ENCODE measurements at regions not wholly inside any gene's neighbourhood (a gene's known extent, or its start where the extent isn't known, plus 50 kb on each side); places are given as distances from the start of the nearest gene placed in this dataset.
"Not testable (repeated sequence)": the region's sequence is repeated elsewhere in the genome, so short reads cannot be mapped to it uniquely, and the experiment has no call there.

DNA sequence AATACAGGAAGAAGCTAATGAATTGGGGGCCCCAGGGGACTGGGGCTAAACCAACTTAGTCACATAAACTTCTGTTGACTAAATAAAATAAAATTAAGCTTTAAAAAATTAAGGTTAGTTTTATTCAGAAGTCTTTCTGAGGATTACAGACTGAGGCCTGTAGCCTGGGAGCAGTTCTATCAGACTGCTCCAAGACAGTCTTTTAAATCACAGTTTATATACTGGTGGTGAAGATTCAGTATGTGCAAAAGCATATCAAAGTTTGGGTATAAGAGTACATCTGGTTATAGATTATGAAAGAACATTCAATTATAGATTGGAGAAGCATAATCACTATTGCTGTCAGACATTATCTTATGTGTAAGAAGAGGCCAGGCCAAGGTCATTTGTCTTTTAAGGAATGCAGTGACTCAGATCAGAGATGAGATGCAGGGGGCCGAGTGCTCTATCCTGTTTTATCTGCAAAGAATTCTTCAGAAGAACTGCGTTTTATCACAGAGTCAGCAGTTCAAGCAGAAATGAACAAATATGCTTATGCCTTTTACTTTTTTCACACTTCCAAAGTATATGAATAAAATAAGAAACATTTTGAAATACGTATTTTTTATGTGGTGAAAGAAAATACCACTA lies 109.4 kb downstream of the PDHA2 start:
- TF ChIP-seq, protein P1, sequence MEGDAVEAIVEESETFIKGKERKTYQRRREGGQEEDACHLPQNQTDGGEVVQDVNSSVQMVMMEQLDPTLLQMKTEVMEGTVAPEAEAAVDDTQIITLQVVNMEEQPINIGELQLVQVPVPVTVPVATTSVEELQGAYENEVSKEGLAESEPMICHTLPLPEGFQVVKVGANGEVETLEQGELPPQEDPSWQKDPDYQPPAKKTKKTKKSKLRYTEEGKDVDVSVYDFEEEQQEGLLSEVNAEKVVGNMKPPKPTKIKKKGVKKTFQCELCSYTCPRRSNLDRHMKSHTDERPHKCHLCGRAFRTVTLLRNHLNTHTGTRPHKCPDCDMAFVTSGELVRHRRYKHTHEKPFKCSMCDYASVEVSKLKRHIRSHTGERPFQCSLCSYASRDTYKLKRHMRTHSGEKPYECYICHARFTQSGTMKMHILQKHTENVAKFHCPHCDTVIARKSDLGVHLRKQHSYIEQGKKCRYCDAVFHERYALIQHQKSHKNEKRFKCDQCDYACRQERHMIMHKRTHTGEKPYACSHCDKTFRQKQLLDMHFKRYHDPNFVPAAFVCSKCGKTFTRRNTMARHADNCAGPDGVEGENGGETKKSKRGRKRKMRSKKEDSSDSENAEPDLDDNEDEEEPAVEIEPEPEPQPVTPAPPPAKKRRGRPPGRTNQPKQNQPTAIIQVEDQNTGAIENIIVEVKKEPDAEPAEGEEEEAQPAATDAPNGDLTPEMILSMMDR (IDR thresholded peaks at IDR 0.05) = no peak
- TF ChIP-seq POLR2A (IDR thresholded peaks at IDR 0.05) = no peak
- no peak overlapping the region for H3K4me3 ChIP-seq (ENCODE audit: low read depth, poor library complexity, severe bottlenecking)
- intact Hi-C loops (cut with DNase I; ENCODE audit: low total_unique reads) = no loop called here
- 58 to 64% methylated on average over 3 of the region's 3 CpGs for WGBS, 2 donors
- DNase-seq (ENCODE audit: low spot score in 2 of 2) = no peak

DNA sequence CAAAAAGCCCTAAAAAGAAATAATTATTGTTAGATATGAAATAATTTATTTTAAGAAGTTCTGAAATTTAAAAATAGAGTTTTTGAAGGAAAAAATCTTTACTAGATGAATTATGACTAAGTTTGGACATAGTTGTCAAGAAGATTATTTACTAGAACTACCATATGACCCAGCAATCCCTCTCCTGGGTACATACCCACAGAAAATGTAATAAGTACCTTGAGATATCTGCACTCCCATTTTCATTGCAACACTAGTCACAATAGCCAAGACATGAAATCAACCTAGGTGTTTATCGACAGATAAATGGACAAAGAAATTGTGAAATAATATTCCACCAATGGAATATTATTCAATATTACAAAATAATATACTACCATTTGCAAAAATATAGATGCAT lies 109.9 kb downstream of the PDHA2 start:
- no peak for DNase-seq (ENCODE audit: low spot score in 2 of 2)
- no peak overlapping the region for H3K4me3 ChIP-seq (ENCODE audit: low read depth, poor library complexity, severe bottlenecking)
- WGBS, 2 donors = 91 to 96% methylated on average over 1 of the region's 1 CpG
- TF ChIP-seq POLR2A (IDR thresholded peaks at IDR 0.05) = no peak
- TF ChIP-seq, protein P1 (IDR thresholded peaks at IDR 0.05) = no peak
- intact Hi-C loops (cut with DNase I; ENCODE audit: low total_unique reads) = no loop called here

DNA sequence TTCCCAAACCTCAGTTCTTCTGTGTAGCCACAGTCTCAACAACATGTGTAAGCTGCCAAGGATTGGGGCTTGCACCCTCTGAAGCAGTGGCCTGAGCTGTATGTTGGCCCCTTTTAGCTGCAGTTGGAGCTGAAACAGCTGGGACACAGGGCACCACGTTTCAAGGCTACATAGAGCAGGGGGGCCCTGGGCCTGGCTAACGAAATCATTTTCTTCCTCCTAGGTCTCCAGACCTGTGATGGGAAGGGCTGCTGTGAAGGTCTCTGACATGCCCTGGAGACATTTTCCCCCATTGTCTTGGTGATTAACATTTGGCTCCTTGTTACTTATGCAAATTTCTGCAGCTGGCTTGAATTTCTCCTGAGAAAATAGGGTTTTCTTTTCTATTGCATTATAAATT lies 112.6 kb downstream of the PDHA2 start:
- intact Hi-C loops (cut with DNase I; ENCODE audit: low total_unique reads); H3K4me3 ChIP-seq (ENCODE audit: low read depth, poor library complexity, severe bottlenecking): not testable (repeated sequence)
- DNase-seq (ENCODE audit: low spot score in 2 of 2) = peak in 1 of 2 donors; percentile 69
- 49 to 77% methylated on average over 2 of the region's 2 CpGs for WGBS, 2 donors

DNA sequence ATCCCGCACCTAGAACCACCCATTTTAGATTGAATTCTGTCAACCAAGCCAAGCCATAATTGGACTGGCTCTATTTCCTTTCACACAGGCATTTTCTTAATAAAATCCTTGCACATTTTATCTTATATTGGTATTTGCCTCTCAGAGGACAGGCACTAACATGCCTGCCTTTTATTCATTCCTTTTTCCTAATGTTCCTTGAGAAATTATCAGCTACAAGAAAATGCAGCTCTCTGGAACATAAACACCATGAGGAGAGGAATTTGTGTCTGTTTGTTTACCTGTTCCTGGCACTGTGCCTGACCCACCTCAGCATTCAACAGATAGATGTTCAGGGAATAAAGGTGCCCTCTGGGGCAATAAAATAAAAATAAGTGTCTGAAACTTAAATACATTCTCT lies 116.2 kb downstream of the PDHA2 start:
- WGBS, 2 donors = 56 to 71% methylated on average over 1 of the region's 1 CpG
- TF ChIP-seq, protein P1 (IDR thresholded peaks at IDR 0.05) = no peak
- no peak for TF ChIP-seq POLR2A (IDR thresholded peaks at IDR 0.05)
- intact Hi-C loops (cut with DNase I; ENCODE audit: low total_unique reads) = no loop called here
- DNase-seq (ENCODE audit: low spot score in 2 of 2) = no peak
- no peak overlapping the region for H3K4me3 ChIP-seq (ENCODE audit: low read depth, poor library complexity, severe bottlenecking)

DNA sequence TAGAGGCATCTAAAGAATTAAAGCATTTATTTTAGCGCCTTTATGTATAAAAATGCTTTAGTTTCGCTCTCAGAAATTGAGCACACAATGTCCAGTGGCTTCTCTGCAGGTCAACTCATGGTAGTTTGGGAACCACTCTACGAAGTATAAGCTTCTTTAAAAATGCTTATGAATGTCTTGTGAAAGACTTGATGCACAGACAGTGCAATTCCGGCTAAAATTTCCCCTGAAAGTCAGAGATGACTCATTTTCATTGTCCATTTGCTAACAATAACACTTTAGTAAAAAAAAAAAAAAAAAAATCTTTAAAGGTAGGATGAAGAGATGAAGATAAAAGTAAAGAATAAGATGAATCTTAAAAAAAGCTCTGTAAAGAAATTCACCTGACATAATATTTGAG lies 117.2 kb downstream of the PDHA2 start:
- TF ChIP-seq, protein P1 (IDR thresholded peaks at IDR 0.05) = no peak
- no peak for TF ChIP-seq POLR2A (IDR thresholded peaks at IDR 0.05)
- intact Hi-C loops (cut with DNase I; ENCODE audit: low total_unique reads) = no loop called here
- WGBS, 2 donors = 76 to 84% methylated on average over 4 of the region's 4 CpGs
- DNase-seq (ENCODE audit: low spot score in 2 of 2) = no peak
- H3K4me3 ChIP-seq (ENCODE audit: low read depth, poor library complexity, severe bottlenecking) = no peak overlapping the region

DNA sequence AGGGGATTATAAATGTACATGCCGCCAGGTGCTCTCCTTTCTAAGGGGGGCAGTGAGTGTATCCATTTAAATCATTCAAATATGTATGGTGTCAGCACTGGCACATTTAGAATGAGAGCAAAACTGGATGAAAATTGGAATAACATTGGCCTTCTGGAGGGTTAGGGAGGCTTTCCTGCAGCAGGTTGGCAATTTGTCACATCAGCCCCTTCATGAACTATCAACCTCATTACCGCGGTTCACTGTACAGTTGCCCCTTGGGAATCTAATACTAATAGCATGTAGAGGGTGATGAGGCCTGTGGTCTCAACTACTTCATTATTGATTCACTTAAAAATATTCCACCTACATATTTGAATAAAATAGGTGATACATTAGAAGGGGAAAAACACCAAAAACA lies 117.9 kb downstream of the PDHA2 start:
- DNase-seq (ENCODE audit: low spot score in 2 of 2) = no peak
- TF ChIP-seq, protein P1 (IDR thresholded peaks at IDR 0.05) = no peak
- 81 to 91% methylated on average over 3 of the region's 3 CpGs for WGBS, 2 donors
- H3K4me3 ChIP-seq (ENCODE audit: low read depth, poor library complexity, severe bottlenecking) = no peak overlapping the region
- intact Hi-C loops (cut with DNase I; ENCODE audit: low total_unique reads) = no loop called here
